NT2/D1 (cell line): ENCODE measurements at regions not wholly inside any gene's neighbourhood (a gene's known extent, or its start where the extent isn't known, plus 50 kb on each side); places are given as distances from the start of the nearest gene placed in this dataset.

Experiments used
- SUZ12 ChIP-seq: IDR thresholded peaks from 2 replicates; pipeline ENCODE4 v1.6.1; 2011; ENCODE audit not compliant: insufficient read length, insufficient read depth; ENCODE audit errors: extremely low read depth
- YY1 ChIP-seq: IDR thresholded peaks from 2 replicates; pipeline ENCODE4 v1.6.1; 2011; ENCODE audit not compliant: insufficient read length, insufficient read depth
- ZNF274 ChIP-seq: IDR thresholded peaks from 2 replicates; pipeline ENCODE4 v1.6.1; 2011; ENCODE audit warnings: mild to moderate bottlenecking, low read depth, low read length

GRCh38 chr20:56799187-56799586 is 170.1 kb downstream of the TFAP2C start:
- no peak for TF ChIP-seq ZNF274
- TF ChIP-seq SUZ12: no peak
- no peak for TF ChIP-seq YY1
